Esophagus (tissue), 2 donors: ENCODE measurements at regions not wholly inside any gene's neighbourhood (a gene's known extent, or its start where the extent isn't known, plus 50 kb on each side); places are given as distances from the start of the nearest gene placed in this dataset.
"Not testable (repeated sequence)": the region's sequence is repeated elsewhere in the genome, so short reads cannot be mapped to it uniquely, and the experiment has no call there.

Experiments
- H3K27ac ChIP-seq, 2 donors: one replicate each; pipeline ENCODE4 v1.5.1; 2013; ENCODE audit warnings: low read depth in 2 of 2, mild to moderate bottlenecking in 2 of 2, inconsistent platforms in 1 of 2, low read length in 1 of 2, moderate library complexity in 1 of 2
- H3K27me3 ChIP-seq, 2 donors: one replicate each; pipeline ENCODE4 v1.6.1; 2013; ENCODE audit warnings: low read length in 2 of 2, control low read depth in 1 of 2, mild to moderate bottlenecking in 1 of 2; ENCODE audit not compliant: insufficient read depth in 2 of 2, control insufficient read depth in 1 of 2
- H3K36me3 ChIP-seq, 2 donors: one replicate each; pipeline ENCODE4 v1.6.1; 2013; ENCODE audit warnings: low read length in 1 of 2; ENCODE audit not compliant: control insufficient read depth in 2 of 2, insufficient read depth in 2 of 2
- H3K4me1 ChIP-seq, 2 donors: one replicate each; pipeline ENCODE4 v1.6.1; 2013; ENCODE audit warnings: low read length in 1 of 2; ENCODE audit not compliant: control insufficient read depth in 2 of 2, insufficient read depth in 2 of 2
- H3K4me3 ChIP-seq, 2 donors: one replicate each; pipeline ENCODE4 v1.5.1; 2013; ENCODE audit warnings: low read length in 2 of 2, mild to moderate bottlenecking in 2 of 2, low read depth in 1 of 2, moderate library complexity in 1 of 2
- H3K9me3 ChIP-seq, 2 donors: one replicate each; pipeline ENCODE4 v1.6.1; 2013; ENCODE audit warnings: mild to moderate bottlenecking in 2 of 2, low read depth in 1 of 2, low read length in 1 of 2, moderate library complexity in 1 of 2; ENCODE audit not compliant: control insufficient read depth in 2 of 2, insufficient read depth in 1 of 2
- WGBS, 2 donors: extraction: QIAGEN DNeasy Blood & Tissue Kit; methylation state at CpG; one replicate each; pipeline ENCODE4 v1.1.7; 2013; 5-methylcytosine and 5-hydroxymethylcytosine counted together
- donor health status: healthy with polysubstance abuse.
- donor health status: Bipolar disorder and iron deficiency.

DNA sequence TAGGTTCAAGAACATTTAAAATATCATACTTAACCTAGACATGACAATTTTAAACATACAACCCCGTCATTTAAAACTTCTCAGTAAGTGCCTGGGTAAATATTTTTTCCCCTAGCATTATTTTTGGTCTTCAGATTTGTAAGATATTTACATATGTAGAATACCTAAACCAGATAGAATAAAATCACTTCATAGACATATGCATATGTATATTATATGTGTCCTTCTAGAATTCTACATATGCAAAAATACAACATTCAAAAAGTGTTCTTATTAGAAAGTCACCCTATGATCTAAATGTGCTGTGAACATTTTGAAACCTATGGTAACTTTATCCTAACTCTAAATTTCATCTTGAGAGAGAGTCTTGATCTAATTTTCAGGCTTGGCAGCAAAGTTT, 1467.0 kb upstream of the B3GALT2 start:
- Histone ChIP-seq H3K9me3 (no peaks in the 10 kb centered on the region), H3K4me1 (no peaks in the 10 kb centered on the region), H3K36me3 (no peaks in the 10 kb centered on the region), H3K4me3 (no peak overlapping the region), H3K27me3 (no peaks in the 10 kb centered on the region), H3K27ac (no peak overlapping the region)
- WGBS, 2 donors = 46 to 63% methylated on average over 1 of the region's 1 CpG

DNA sequence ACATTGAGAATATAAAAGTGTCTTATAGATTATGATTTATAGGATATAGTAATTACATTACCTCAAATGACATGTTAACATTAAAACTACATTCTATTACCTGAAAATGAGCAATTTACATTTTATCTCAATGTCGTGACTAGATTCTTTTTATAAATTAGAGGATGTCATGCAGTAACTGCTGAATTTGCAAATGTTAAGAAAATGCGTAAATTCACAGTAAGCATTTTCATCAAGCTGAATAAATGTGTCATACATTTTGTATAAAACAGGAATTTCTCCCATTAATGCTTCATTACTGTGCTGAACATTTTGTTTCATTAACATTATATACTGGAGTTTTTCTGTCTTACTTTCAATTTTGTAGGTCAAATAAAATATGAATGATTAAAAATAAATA, 1460.7 kb upstream of the B3GALT2 start:
- Histone ChIP-seq H3K27me3 (no peaks in the 10 kb centered on the region), H3K27ac (no peak overlapping the region), H3K4me3 (no peak overlapping the region), H3K9me3 (peaks cover 0 to 6% of the 10 kb centered on the region in 2 donors), H3K36me3 (no peaks in the 10 kb centered on the region), H3K4me1 (no peaks in the 10 kb centered on the region)
- 74 to 80% methylated on average over 2 of the region's 2 CpGs for WGBS, 2 donors

- no peaks in the 10 kb centered on the region for H3K36me3 ChIP-seq
- WGBS, 2 donors = 43 to 44% methylated on average over 1 of the region's 1 CpG
- no peak overlapping the region for H3K4me3 ChIP-seq
- peaks cover 0 to 6% of the 10 kb centered on the region in 2 donors for H3K9me3 ChIP-seq
- no peak overlapping the region for H3K27ac ChIP-seq
- no peaks in the 10 kb centered on the region for H3K4me1 ChIP-seq
- no peaks in the 10 kb centered on the region for H3K27me3 ChIP-seq
Observed at GRCh38 chr1:194644528-194644927, 1458.1 kb upstream of the B3GALT2 start.

- Histone ChIP-seq H3K27ac (no peak overlapping the region), H3K27me3 (no peaks in the 10 kb centered on the region), H3K36me3 (no peaks in the 10 kb centered on the region), H3K4me1 (no peaks in the 10 kb centered on the region), H3K9me3 (peaks cover 0 to 6% of the 10 kb centered on the region in 2 donors), H3K4me3 (no peak overlapping the region)
- WGBS, 2 donors = 91 to 92% methylated on average over 2 of the region's 2 CpGs
Observed at GRCh38 chr1:194640322-194640721, 1453.9 kb upstream of the B3GALT2 start.

DNA sequence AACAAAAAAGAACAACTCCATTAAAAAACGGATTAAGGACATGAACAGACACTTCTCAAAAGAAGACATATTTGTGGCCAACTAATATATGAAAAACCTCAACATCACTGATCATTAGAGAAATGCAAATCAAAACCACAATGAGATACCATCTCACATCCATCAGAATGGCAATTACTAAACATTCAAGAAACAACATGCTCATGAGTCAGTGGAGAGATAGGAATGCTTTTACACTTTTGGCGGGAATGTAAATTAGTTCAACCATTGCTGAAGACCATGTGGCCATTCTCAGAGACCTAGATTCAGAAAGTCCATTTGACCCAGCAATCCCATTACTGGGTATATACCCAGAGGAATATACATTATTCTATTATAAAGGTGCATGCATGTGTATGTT, 1442.6 kb upstream of the B3GALT2 start:
- WGBS, 2 donors = 70 to 80% methylated on average over 2 of the region's 2 CpGs
- H3K27me3 ChIP-seq = no peaks in the 10 kb centered on the region
- no peaks in the 10 kb centered on the region for H3K4me1 ChIP-seq
- no peaks in the 10 kb centered on the region for H3K36me3 ChIP-seq
- H3K4me3 ChIP-seq = no peak overlapping the region
- H3K27ac ChIP-seq = no peak overlapping the region
- peaks cover 6% of the 10 kb centered on the region in 2 donors for H3K9me3 ChIP-seq

DNA sequence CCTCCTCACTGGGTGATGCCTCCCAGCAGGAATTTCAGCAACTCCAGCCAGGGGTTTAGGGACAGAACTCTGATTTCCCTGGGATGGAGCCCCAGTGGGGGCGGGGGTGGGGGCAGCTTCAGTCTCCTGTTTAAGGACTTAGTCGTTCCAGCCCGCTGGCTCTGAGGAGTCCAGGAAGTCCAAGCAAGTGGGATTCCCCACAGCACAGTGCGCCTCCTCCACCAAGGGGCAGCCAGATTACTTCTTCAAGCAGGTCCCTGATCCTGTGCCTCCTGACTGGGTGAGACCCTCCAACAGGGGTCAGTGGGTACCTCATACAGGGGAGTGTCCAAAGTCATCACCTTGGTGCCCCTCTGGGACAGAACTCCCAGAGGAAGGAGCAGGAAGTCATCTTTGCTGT, 1438.4 kb upstream of the B3GALT2 start:
- H3K27ac ChIP-seq = no peak overlapping the region
- no peaks in the 10 kb centered on the region for H3K36me3 ChIP-seq
- WGBS, 2 donors = 92 to 97% methylated on average over 4 of the region's 4 CpGs
- no peak overlapping the region for H3K4me3 ChIP-seq
- H3K27me3 ChIP-seq = no peaks in the 10 kb centered on the region
- no peaks in the 10 kb centered on the region for H3K4me1 ChIP-seq
- H3K9me3 ChIP-seq = peaks cover 4 to 6% of the 10 kb centered on the region in 2 donors

GRCh38 chr1:194618101-194618500, 1431.7 kb upstream of the B3GALT2 start:
- no peaks in the 10 kb centered on the region for H3K36me3 ChIP-seq
- H3K4me3 ChIP-seq = no peak overlapping the region
- 75 to 91% methylated on average over 2 of the region's 2 CpGs for WGBS, 2 donors
- H3K4me1 ChIP-seq = no peaks in the 10 kb centered on the region
- no peak overlapping the region for H3K27ac ChIP-seq
- no peaks in the 10 kb centered on the region for H3K27me3 ChIP-seq
- no peaks in the 10 kb centered on the region for H3K9me3 ChIP-seq

DNA sequence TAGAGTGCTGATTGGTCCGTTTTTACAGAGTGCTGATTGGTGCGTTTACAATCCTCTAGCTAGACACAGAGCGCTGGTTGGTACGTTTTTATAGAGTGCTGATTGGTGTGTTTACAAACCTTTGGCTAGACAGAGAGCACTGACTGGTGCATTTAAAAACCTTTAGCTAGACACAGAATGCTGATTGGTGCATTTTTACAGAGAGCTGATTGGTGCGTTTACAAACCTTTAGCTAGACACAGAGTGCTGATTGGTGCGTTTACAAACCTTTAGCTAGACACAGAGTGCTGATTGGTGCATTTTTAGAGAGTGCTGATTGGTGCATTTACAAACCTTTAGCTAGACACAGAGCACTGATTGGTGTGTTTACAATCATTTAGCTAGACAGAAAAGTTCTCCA, 1430.9 kb upstream of the B3GALT2 start:
- H3K4me3 ChIP-seq, H3K4me1 ChIP-seq, H3K27ac ChIP-seq, H3K36me3 ChIP-seq, H3K9me3 ChIP-seq, H3K27me3 ChIP-seq: not testable (repeated sequence)
- WGBS, 2 donors = 89 to 91% methylated on average over 6 of the region's 6 CpGs

GRCh38 chr1:194616835-194617234, 1430.4 kb upstream of the B3GALT2 start:
- H3K27me3 ChIP-seq = no peaks in the 10 kb centered on the region
- no peak overlapping the region for H3K4me3 ChIP-seq
- no peaks in the 10 kb centered on the region for H3K4me1 ChIP-seq
- no peaks in the 10 kb centered on the region for H3K36me3 ChIP-seq
- 81 to 88% methylated on average over 9 of the region's 9 CpGs for WGBS, 2 donors
- H3K9me3 ChIP-seq = no peaks in the 10 kb centered on the region
- no peak overlapping the region for H3K27ac ChIP-seq

DNA sequence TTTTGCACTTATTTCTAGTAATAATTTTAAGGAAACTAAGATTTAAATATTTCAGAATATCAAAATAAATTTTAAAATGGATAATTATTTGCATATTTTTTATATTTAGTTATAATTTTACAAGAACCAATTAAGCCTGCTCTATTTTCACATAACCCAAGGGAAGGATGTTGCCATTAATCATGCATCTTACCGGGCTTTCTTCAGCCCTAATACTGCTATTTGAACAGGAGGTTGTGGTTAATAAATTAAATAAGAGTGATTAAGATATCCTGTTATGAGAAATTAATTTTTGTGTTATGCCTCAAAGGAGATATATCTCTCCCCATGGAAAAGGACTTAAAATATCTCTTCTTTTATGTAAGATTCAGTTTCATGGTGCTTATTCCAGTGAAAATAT, 1415.8 kb upstream of the B3GALT2 start:
- Histone ChIP-seq H3K9me3 (no peaks in the 10 kb centered on the region), H3K4me1 (no peaks in the 10 kb centered on the region), H3K27ac (no peak overlapping the region), H3K27me3 (no peaks in the 10 kb centered on the region), H3K4me3 (no peak overlapping the region), H3K36me3 (no peaks in the 10 kb centered on the region)
- whole genome bisulfite sequencing, 2 donors = 60 to 61% methylated on average over 1 of the region's 1 CpG
